Ovary (tissue), 3 donors: ENCODE measurements at regions not wholly inside any gene's neighbourhood (a gene's known extent, or its start where the extent isn't known, plus 50 kb on each side); places are given as distances from the start of the nearest gene placed in this dataset.

Source experiments
- POLR2A ChIP-seq: fragments of 450-650 bp; IDR thresholded peaks from one replicate; pipeline ENCODE4 v1.6.1; 2017; ENCODE audit warnings: antibody characterized with exemption, mild to moderate bottlenecking, moderate library complexity
- TF ChIP-seq, protein P1 (sequence below), 3 donors: fragments of 450-650 bp in 2 of 3; fragments of 200-600 bp in 1 of 3; IDR thresholded peaks; one replicate each; pipeline versions ENCODE4 v1.5.1 to v1.8.0; 2016 to 2022; ENCODE audit warnings: antibody characterized with exemption in 3 of 3, mild to moderate bottlenecking in 1 of 3
- donor health status: DM: no; HTN: no; CAD: no.

DNA sequence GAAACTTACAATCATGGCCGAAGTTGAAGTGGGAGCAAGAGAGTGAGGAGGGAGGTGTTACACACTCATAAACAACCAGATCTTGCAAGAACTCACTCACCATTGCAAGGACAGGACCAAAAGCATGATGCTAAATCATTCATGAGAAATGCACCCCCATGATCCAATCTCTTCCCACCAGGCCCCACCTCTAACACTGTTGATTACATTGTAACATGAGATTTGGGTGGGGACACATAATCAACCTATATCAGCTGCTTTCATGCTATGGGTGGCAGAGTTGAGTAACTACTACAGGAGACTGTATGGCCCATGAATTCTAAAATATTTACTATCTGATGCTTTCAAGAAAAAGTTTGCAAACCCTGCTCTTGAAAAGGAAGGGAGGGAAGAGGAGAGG is 155.1 kb downstream of the DEFB131A start:
- TF ChIP-seq, protein P1, sequence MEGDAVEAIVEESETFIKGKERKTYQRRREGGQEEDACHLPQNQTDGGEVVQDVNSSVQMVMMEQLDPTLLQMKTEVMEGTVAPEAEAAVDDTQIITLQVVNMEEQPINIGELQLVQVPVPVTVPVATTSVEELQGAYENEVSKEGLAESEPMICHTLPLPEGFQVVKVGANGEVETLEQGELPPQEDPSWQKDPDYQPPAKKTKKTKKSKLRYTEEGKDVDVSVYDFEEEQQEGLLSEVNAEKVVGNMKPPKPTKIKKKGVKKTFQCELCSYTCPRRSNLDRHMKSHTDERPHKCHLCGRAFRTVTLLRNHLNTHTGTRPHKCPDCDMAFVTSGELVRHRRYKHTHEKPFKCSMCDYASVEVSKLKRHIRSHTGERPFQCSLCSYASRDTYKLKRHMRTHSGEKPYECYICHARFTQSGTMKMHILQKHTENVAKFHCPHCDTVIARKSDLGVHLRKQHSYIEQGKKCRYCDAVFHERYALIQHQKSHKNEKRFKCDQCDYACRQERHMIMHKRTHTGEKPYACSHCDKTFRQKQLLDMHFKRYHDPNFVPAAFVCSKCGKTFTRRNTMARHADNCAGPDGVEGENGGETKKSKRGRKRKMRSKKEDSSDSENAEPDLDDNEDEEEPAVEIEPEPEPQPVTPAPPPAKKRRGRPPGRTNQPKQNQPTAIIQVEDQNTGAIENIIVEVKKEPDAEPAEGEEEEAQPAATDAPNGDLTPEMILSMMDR (IDR thresholded peaks at IDR 0.05): no peak
- TF ChIP-seq POLR2A: no peak
